ENCODE measurements at regions not wholly inside any gene's neighbourhood (a gene's known extent, or its start where the extent isn't known, plus 50 kb on each side); places are given as distances from the start of the nearest gene placed in this dataset.

- TF ChIP-seq EZH2 (IDR thresholded peaks at IDR 0.05; ENCODE audit: insufficient read depth, poor library complexity, severe bottlenecking) (no peak), EZH2phosphoT487 (IDR thresholded peaks at IDR 0.05; ENCODE audit: insufficient read depth, low read depth) (no peak)
- Histone ChIP-seq H3K9ac (no peak overlapping the region), H3F3A (ENCODE audit: insufficient read depth) (peaks cover 12% of the 10 kb centered on the region; the same call in 1 of the 2 replicates), H3K4me3 (no peak overlapping the region), H3K27ac (no peak overlapping the region), H3K36me3 (ENCODE audit: low read depth) (no peaks in the 10 kb centered on the region), H4K20me1 (ENCODE audit: insufficient read depth) (no peaks in the 10 kb centered on the region), H3K9me2 (ENCODE audit: insufficient read depth) (no peaks in the 10 kb centered on the region), H2AFZ (no peak overlapping the region), H3K9me3 (ENCODE audit: low read depth) (no peaks in the 10 kb centered on the region), H3K79me2 (ENCODE audit: insufficient read depth) (no peaks in the 10 kb centered on the region), H3K4me2 (ENCODE audit: unreplicated experiment) (peak overlapping the region; percentile 33), H3K27me3 (replicated peaks; ENCODE audit: insufficient read depth) (no peaks in the 10 kb centered on the region), H3K4me1 (ENCODE audit: insufficient read depth) (peaks cover 14% of the 10 kb centered on the region)
- WGBS, 2 experiments (ENCODE audit: low coverage in 1 of 2, low lambda C conversion rate in 2 of 2, missing lambda C conversion rate in 2 of 2), result 50 to 62% methylated on average over 1 of the region's 1 CpG
- in situ Hi-C loops (cut with MboI), result loop anchor here (25.0 kb wide), 1 partner anchor 94 kb away; no protein-coding TSS in a partner anchor
- DNase-seq, result peak; percentile 45
Measured at GRCh38 chr12:60106214-60106613, 510.4 kb downstream of the SLC16A7 start.

- in situ Hi-C loops (cut with MboI), result loop anchor here (25.0 kb wide), 1 partner anchor 96 kb away; no protein-coding TSS in a partner anchor
- no peak for DNase-seq
Measured at GRCh38 chr12:60107992-60108391, 512.2 kb downstream of the SLC16A7 start.

GRCh38 chr12:60112063-60112462, 516.2 kb downstream of the SLC16A7 start:
- in situ Hi-C loops (cut with MboI), result loop anchor here (10.0 to 25.0 kb wide), 2 partner anchors 100 to 373 kb away; no protein-coding TSS in a partner anchor
- Histone ChIP-seq H4K20me1 (ENCODE audit: insufficient read depth) (no peaks in the 10 kb centered on the region), H3K27ac (no peak overlapping the region), H3K27me3 (replicated peaks; ENCODE audit: insufficient read depth) (no peaks in the 10 kb centered on the region), H3F3A (ENCODE audit: insufficient read depth) (no peaks in the 10 kb centered on the region), H3K4me1 (ENCODE audit: insufficient read depth) (no peaks in the 10 kb centered on the region), H3K4me2 (ENCODE audit: unreplicated experiment) (no peak overlapping the region), H3K9ac (no peak overlapping the region), H3K9me3 (ENCODE audit: low read depth) (no peaks in the 10 kb centered on the region), H3K79me2 (ENCODE audit: insufficient read depth) (no peaks in the 10 kb centered on the region), H3K36me3 (ENCODE audit: low read depth) (no peaks in the 10 kb centered on the region), H3K4me3 (no peak overlapping the region), H2AFZ (no peak overlapping the region), H3K9me2 (ENCODE audit: insufficient read depth) (no peaks in the 10 kb centered on the region)
- WGBS, 2 experiments (ENCODE audit: low coverage in 1 of 2, low lambda C conversion rate in 2 of 2, missing lambda C conversion rate in 2 of 2), result 72 to 75% methylated on average over 2 of the region's 2 CpGs
- no peak for TF ChIP-seq EZH2 (IDR thresholded peaks at IDR 0.05; ENCODE audit: insufficient read depth, poor library complexity, severe bottlenecking)
- no peak for TF ChIP-seq EZH2phosphoT487 (IDR thresholded peaks at IDR 0.05; ENCODE audit: insufficient read depth, low read depth)
- no peak for DNase-seq

More at GRCh38 chr12:60107992-60108391, 512.2 kb downstream of the SLC16A7 start:
- no peak overlapping the region for H2AFZ ChIP-seq
- no peak overlapping the region for H3K4me3 ChIP-seq
- no peaks in the 10 kb centered on the region for H3K36me3 ChIP-seq (ENCODE audit: low read depth)
- no peaks in the 10 kb centered on the region for H3K27me3 ChIP-seq (replicated peaks; ENCODE audit: insufficient read depth)
- TF ChIP-seq EZH2 (IDR thresholded peaks at IDR 0.05; ENCODE audit: insufficient read depth, poor library complexity, severe bottlenecking), result no peak
- TF ChIP-seq EZH2phosphoT487 (IDR thresholded peaks at IDR 0.05; ENCODE audit: insufficient read depth, low read depth), result no peak
- no peak overlapping the region for H3K27ac ChIP-seq
- no peaks in the 10 kb centered on the region for H3K9me2 ChIP-seq (ENCODE audit: insufficient read depth)
- no peaks in the 10 kb centered on the region for H3F3A ChIP-seq (ENCODE audit: insufficient read depth)
- no peak overlapping the region for H3K9ac ChIP-seq
- no peaks in the 10 kb centered on the region for H3K9me3 ChIP-seq (ENCODE audit: low read depth)
- H4K20me1 ChIP-seq (ENCODE audit: insufficient read depth), result no peaks in the 10 kb centered on the region
- no peaks in the 10 kb centered on the region for H3K4me1 ChIP-seq (ENCODE audit: insufficient read depth)
- no peaks in the 10 kb centered on the region for H3K79me2 ChIP-seq (ENCODE audit: insufficient read depth)
- no peak overlapping the region for H3K4me2 ChIP-seq (ENCODE audit: unreplicated experiment)

- no peaks in the 10 kb centered on the region for H3K27me3 ChIP-seq (replicated peaks; ENCODE audit: insufficient read depth)
Measured at GRCh38 chr12:60112763-60113162, 516.9 kb downstream of the SLC16A7 start.

More at GRCh38 chr12:60112763-60113162, 516.9 kb downstream of the SLC16A7 start:
- Histone ChIP-seq H3K4me1 (ENCODE audit: insufficient read depth) (no peaks in the 10 kb centered on the region), H3K4me2 (ENCODE audit: unreplicated experiment) (no peak overlapping the region), H3F3A (ENCODE audit: insufficient read depth) (no peaks in the 10 kb centered on the region), H4K20me1 (ENCODE audit: insufficient read depth) (no peaks in the 10 kb centered on the region), H3K36me3 (ENCODE audit: low read depth) (no peaks in the 10 kb centered on the region), H3K9me2 (ENCODE audit: insufficient read depth) (no peaks in the 10 kb centered on the region), H3K79me2 (ENCODE audit: insufficient read depth) (no peaks in the 10 kb centered on the region), H3K4me3 (no peak overlapping the region), H3K27ac (no peak overlapping the region), H3K9ac (no peak overlapping the region), H3K9me3 (ENCODE audit: low read depth) (no peaks in the 10 kb centered on the region), H2AFZ (peak overlapping the region; percentile 19; the same call in 1 of the 2 replicates)
- DNase-seq, result no peak
- 0 to 5% methylated on average over 1 of the region's 1 CpG for WGBS, 2 experiments (ENCODE audit: low coverage in 1 of 2, low lambda C conversion rate in 2 of 2, missing lambda C conversion rate in 2 of 2)
- no peak for TF ChIP-seq EZH2phosphoT487 (IDR thresholded peaks at IDR 0.05; ENCODE audit: insufficient read depth, low read depth)
- no peak for TF ChIP-seq EZH2 (IDR thresholded peaks at IDR 0.05; ENCODE audit: insufficient read depth, poor library complexity, severe bottlenecking)
- in situ Hi-C loops (cut with MboI), result loop anchor here (10.0 to 25.0 kb wide), 2 partner anchors 100 to 372 kb away; no protein-coding TSS in a partner anchor
